RWPE2 (cell line): ENCODE measurements at regions not wholly inside any gene's neighbourhood (a gene's known extent, or its start where the extent isn't known, plus 50 kb on each side); places are given as distances from the start of the nearest gene placed in this dataset.

ENCODE experiments used
- ATAC-seq: fragments of 200-7000 bp; cut with Tn5 transposase; 3 replicates; pipeline ENCODE4 v1.9.1; 2021; ENCODE audit warnings: low read depth
- DNase-seq: peaks from one replicate; pipeline ENCODE4 v3.0.0-alpha.2; 2020; ENCODE audit warnings: low spot score
- H3K27ac ChIP-seq: fragments of 450-650 bp; 2 replicates; pipeline ENCODE4 v1.5.1; 2017; ENCODE audit warnings: mild to moderate bottlenecking; ENCODE audit not compliant: poor library complexity, severe bottlenecking
- H3K27me3 ChIP-seq: fragments of 250-450 bp; sonication (Bioruptor Pico); 2 replicates; pipeline ENCODE4 v1.5.1; 2021; ENCODE audit warnings: mild to moderate bottlenecking, moderate library complexity; ENCODE audit not compliant: insufficient read depth, poor library complexity, severe bottlenecking
- H3K36me3 ChIP-seq: fragments of 250-450 bp; sonication (Bioruptor Pico); 2 replicates; pipeline ENCODE4 v1.5.1; 2020; ENCODE audit warnings: low read depth, mild to moderate bottlenecking, moderate library complexity
- H3K4me1 ChIP-seq: fragments of 250-450 bp; sonication (Bioruptor Pico); 2 replicates; pipeline ENCODE4 v1.5.1; 2021; ENCODE audit warnings: mild to moderate bottlenecking, moderate library complexity; ENCODE audit not compliant: insufficient read depth, poor library complexity, severe bottlenecking
- H3K4me3 ChIP-seq: fragments of 250-450 bp; sonication (Bioruptor Pico); 2 replicates; pipeline ENCODE4 v1.5.1; 2021; ENCODE audit warnings: mild to moderate bottlenecking, moderate library complexity; ENCODE audit not compliant: severe bottlenecking
- H3K9me3 ChIP-seq: fragments of 250-450 bp; sonication (Bioruptor Pico); 2 replicates; pipeline ENCODE4 v1.5.1; 2021; ENCODE audit warnings: mild to moderate bottlenecking, moderate library complexity; ENCODE audit not compliant: severe bottlenecking
- TF ChIP-seq, protein P1 (sequence below): fragments of 450-650 bp; IDR thresholded peaks from one replicate; pipeline ENCODE4 v1.5.1; 2017; ENCODE audit warnings: mild to moderate bottlenecking, moderate library complexity; ENCODE audit not compliant: poor library complexity, severe bottlenecking

DNA sequence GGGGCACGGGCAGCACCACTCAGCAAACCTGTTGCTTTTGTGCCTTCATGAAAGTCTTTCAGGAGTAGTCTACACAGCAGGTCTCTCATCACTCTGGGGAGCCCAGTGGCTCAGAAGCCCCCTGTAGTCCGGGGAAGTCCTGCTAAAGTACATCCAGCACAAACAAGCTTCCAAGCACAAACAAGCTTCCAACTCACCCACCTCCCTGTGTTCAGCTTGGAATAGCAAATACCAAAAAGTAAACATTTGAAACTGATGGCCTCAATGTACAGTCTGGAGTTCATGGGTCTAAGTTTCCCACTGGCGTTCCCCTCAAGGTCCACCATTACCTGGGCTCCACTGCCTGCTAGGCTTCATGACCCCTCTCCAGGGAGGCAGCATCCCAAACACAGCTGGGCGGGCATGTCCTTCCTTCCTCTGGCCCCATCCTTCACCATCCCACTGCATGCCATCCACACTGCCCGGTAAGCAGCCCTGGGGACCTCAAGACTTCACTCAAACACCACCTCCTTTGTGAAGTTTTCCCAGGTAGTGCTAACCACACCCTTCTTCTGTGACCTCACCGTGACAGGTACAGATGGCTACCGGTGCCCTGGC, 62.8 kb upstream of the SIAH1 start:
- Histone ChIP-seq H3K27ac (no peak overlapping the region), H3K36me3 (no peaks in the 10 kb centered on the region), H3K27me3 (no peaks in the 10 kb centered on the region), H3K4me1 (peaks cover 8% of the 10 kb centered on the region), H3K4me3 (no peak overlapping the region), H3K9me3 (no peaks in the 10 kb centered on the region)
- DNase-seq: no peak
- ATAC-seq: no peak
- TF ChIP-seq, protein P1, sequence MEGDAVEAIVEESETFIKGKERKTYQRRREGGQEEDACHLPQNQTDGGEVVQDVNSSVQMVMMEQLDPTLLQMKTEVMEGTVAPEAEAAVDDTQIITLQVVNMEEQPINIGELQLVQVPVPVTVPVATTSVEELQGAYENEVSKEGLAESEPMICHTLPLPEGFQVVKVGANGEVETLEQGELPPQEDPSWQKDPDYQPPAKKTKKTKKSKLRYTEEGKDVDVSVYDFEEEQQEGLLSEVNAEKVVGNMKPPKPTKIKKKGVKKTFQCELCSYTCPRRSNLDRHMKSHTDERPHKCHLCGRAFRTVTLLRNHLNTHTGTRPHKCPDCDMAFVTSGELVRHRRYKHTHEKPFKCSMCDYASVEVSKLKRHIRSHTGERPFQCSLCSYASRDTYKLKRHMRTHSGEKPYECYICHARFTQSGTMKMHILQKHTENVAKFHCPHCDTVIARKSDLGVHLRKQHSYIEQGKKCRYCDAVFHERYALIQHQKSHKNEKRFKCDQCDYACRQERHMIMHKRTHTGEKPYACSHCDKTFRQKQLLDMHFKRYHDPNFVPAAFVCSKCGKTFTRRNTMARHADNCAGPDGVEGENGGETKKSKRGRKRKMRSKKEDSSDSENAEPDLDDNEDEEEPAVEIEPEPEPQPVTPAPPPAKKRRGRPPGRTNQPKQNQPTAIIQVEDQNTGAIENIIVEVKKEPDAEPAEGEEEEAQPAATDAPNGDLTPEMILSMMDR: no peak

DNA sequence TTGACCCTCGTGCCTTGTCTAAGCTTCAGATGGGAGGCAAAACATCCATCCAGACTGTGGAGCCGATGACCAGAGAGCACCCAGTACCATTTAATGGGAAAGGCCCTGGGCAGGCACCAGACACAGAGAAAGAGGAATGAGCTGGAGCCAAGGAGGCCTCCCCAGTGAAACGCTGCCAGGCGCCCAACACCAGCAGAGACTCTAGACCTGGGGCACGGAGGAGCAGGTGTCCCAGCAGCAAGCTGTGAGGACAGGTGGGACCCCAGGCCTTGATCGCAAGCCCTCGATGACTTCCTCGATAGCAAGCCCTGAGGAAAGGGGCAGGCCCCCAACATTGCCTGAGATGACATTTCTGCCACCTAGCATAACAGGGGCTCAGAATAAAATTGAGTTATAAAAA, 62.2 kb upstream of the SIAH1 start:
- Histone ChIP-seq H3K36me3 (no peaks in the 10 kb centered on the region), H3K4me3 (no peak overlapping the region), H3K27me3 (no peaks in the 10 kb centered on the region), H3K27ac (no peak overlapping the region), H3K9me3 (no peaks in the 10 kb centered on the region), H3K4me1 (peaks cover 8% of the 10 kb centered on the region)
- no peak for DNase-seq
- no peak for ATAC-seq
- TF ChIP-seq, protein P1: no peak

DNA sequence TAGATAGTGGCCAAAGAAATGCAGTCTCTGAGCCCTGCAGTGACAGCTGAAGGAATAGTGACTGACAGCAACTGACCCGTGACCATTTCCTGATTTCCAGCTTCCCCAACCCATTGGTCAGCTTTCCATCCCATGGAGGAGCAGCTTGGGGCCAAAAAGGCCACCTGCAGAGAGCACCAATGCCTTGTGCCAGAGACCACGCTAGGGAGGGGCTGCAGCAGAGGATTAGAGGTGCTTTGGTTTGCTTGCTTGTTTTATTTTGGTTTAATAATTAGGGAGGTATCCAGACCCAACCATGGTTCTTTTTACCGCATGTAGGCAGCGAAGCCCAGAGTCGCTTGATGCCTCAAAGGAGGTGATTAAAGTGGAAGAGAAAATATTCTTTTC, 61.3 kb upstream of the SIAH1 start:
- no peaks in the 10 kb centered on the region for H3K27me3 ChIP-seq
- ATAC-seq: no peak
- no peaks in the 10 kb centered on the region for H3K36me3 ChIP-seq
- H3K4me1 ChIP-seq: peaks cover 8% of the 10 kb centered on the region
- no peak overlapping the region for H3K4me3 ChIP-seq
- no peaks in the 10 kb centered on the region for H3K9me3 ChIP-seq
- H3K27ac ChIP-seq: no peak overlapping the region
- DNase-seq: no peak
- TF ChIP-seq, protein P1: no peak

DNA sequence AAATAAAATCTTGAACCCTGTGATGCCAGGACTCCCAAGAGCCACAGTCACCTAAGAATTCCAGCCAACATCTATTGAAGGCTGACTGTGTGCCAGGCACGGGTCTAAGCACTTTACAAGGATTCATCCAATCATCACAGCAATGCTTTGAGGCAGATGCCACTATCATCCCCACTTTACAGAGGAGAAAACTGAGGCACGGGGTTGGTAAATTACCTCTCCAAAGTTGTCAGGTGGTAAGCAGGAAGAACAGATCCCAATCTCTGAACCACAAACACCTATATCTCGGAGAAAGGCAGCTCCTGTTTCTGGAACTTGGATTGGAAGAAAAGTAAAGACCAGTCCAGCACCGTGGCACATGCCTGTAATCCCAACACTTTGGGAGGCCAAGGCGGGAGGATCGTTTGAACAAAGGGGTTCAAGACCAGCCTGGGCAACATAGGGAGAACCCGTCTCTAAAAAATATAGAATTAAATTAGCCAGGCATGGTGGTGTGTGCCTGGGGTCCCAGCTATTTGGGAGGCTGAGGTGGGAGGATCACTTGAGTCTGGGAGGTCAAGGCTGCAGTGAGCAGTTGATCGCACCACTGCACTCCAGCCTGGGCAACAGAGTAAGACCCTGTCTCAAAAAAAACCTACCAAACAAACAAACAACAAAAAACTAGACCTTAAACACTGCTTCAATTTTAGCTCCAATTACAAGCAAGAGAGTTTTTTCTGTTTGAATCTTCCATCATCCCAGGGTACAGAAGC, 60.7 kb upstream of the SIAH1 start:
- H3K4me1 ChIP-seq: peaks cover 8% of the 10 kb centered on the region
- no peaks in the 10 kb centered on the region for H3K9me3 ChIP-seq
- H3K36me3 ChIP-seq: no peaks in the 10 kb centered on the region
- no peaks in the 10 kb centered on the region for H3K27me3 ChIP-seq
- no peak overlapping the region for H3K4me3 ChIP-seq
- no peak for ATAC-seq
- DNase-seq: no peak
- no peak overlapping the region for H3K27ac ChIP-seq
- TF ChIP-seq, protein P1: no peak

DNA sequence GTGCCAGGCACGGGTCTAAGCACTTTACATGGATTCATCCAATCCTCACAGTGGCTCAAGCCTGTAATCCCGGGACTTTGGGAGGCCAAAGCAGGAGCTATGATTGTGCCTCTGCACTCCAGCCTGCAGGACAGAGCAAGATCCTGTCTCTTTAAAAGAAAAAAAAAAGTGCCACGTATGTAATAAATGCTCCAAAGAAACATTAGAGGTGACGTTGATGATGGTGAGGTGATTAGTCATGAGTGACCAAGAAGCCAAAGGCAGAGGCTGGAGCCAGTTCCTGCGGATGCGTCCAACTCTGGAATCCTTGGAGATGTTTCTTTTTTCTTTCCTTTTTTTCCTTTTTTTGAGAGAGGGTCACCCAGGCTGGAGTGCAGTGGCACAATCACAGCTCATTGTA, 59.4 kb upstream of the SIAH1 start:
- Histone ChIP-seq H3K27ac (peak overlapping the region; percentile 62), H3K4me3 (no peak overlapping the region), H3K4me1 (peaks cover 8% of the 10 kb centered on the region), H3K27me3 (no peaks in the 10 kb centered on the region), H3K9me3 (no peaks in the 10 kb centered on the region), H3K36me3 (no peaks in the 10 kb centered on the region)
- DNase-seq: no peak
- TF ChIP-seq, protein P1: no peak
- peak; percentile 91 for ATAC-seq
